GM18505 (cell line): ENCODE measurements at regions not wholly inside any gene's neighbourhood (a gene's known extent, or its start where the extent isn't known, plus 50 kb on each side); places are given as distances from the start of the nearest gene placed in this dataset.

Experiments
- ATAC-seq: cut with Tn5 transposase; IDR thresholded peaks from one replicate; pipeline ENCODE4 v1.9.1; 2021; ENCODE audit not compliant: unreplicated experiment
- POLR2A ChIP-seq: IDR thresholded peaks from 4 replicates; pipeline ENCODE4 v1.6.1; 2011; ENCODE audit warnings: borderline replicate concordance; ENCODE audit not compliant: insufficient read depth, insufficient read length; ENCODE audit errors: extremely low read depth

DNA sequence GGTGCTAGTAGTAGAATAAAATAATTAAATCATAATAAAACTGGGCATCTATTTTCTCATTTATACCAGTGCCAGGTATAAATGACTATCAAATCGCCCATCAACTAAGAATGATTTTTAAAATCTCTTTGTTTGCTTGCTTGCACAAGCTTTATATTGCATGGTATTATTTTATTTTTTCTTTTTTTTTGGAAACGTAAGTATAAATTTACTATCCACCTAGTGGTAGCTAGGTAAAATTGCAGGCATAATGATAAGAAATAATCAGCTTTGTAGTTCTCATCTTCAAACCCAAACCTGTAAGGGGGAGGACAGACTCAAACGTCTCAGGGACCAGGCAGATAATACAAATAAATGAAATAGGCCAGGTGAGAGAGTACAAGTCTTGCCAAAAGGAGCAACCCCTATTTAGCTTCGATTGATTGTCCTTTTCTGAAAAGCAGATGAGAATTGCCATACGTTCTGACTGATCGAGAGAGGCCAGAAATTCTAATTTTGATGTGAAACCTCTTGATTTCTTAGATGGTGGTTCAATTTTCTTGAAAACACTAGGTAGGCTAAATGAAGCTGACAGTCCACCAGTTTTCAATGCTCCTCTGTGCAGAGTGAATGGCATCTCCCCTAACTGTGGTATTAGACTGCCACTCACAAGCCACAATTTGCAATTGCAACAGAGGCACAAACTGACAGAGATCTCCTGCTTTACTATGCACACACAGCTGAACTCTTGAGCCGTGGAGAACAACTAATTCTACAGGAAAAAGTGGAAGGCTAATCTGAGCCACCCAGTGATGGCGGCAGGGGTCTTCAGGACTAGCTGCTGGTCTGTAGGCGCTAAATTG, 189.3 kb downstream of the DACT1 start:
- no peak for ATAC-seq
- no peak for TF ChIP-seq POLR2A

DNA sequence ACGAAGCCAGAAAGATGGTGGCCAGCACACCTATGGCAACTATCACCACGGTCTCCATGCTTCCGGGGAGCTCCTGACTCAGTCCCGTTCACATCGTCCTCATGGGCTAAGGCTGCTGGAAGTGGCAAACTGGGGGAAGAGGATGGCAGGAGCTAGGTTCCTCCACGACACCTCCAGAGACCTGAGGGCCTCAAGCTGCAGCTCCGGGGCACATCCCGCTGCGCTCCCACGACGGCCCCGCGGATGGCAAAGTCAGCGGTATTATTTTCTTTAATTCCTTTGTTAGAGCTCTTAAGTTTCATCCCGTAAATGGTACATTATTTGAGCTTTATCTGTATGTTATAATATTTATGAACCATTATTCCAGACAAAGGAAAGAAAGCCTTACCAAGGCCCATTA, 190.5 kb downstream of the DACT1 start:
- no peak for ATAC-seq
- no peak for TF ChIP-seq POLR2A

DNA sequence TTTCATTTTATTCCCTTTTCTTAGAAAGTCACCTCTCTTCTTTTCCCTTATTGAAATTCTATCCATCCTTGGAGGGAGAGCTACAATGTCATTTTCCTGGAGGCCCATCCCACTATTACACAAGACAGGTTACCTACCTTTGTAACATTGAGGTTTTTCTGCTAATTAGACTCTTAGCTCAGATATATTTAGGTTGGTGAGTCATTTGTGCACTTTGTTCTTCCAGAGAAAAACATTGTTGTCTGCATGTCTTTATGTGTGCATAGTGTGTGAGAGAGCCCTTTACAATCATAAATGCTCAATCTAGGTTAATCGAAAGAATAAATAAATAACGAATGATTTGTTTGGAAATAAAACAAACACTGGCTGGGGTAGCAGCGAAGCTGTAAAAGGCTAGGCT, 191.8 kb downstream of the DACT1 start:
- no peak for ATAC-seq
- TF ChIP-seq POLR2A = no peak

DNA sequence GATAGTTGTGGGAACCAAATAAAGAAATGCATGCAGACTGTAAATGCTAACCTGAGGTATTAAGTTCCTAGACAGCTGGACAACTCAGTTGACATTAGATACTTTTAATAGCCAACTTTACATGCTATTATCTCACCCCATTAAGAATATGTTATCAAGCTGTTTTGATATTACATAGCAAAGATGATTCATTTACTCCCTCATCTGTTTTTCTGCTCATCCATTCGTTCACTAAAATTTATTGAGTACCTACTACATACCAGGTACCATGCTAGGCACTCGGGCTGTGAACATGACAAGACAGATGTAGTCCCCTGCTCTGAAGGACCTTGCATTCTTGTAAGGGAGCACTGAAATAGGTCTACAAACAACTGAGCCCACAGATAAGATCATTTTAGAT, 192.4 kb downstream of the DACT1 start:
- ATAC-seq = no peak
- no peak for TF ChIP-seq POLR2A

DNA sequence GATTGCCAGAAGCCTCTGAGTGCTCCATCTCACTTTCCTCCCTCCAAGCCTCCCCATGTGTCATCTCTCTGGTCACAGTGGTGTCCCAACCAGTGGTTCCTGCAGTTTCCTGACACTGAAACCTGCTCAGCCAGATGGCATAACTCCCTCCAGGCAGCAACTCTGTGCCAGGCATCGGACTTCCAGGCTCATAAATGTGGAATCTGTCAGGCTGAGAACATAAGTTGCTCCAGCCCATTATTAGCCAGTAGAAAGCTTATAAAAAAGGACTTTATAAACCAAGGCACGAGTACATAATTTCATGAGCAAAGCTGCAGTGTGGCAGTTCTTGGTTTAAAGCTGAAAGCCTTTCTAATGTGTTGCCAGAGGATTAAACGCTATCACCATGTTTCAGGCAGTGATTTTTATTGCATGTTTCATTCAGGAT, 194.3 kb downstream of the DACT1 start:
- no peak for TF ChIP-seq POLR2A
- no peak for ATAC-seq

DNA sequence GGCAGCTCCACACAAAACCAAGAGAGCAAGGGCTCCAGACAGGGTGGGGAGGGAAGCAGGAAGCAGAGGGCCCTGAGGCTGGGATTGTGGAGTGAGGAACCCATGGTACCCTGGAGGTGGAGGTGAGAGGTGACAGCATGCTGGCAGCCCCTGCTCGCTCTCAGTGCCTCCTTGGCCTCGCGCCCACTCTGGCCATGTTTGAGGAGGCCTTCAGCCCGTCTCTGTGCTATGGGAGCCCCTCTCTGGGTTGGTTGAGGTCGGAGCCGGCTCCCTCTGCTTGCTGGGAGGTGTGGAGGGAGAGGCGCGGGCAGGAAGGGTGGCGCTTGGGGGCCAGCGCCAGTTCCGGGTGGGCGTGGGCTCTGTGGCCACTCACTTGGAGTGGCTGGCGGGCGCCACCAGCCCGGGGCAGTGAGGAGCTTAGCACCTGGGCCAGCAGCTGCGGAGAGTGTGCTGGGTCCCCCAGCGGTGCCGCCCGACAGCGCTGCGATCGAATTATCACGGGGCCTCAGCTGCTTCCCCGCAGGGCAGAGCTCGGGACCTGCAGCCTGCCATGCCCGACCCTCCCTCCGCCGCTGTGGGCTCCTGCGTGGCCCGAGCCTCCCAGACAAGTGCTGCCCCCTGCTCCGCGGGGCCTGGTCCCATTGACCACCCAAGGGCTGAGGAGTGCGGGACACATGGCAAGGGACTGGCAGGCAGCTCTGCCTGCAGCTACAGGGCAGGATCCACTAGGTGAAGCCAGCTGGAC, 196.0 kb downstream of the DACT1 start:
- no peak for TF ChIP-seq POLR2A
- ATAC-seq = no peak

DNA sequence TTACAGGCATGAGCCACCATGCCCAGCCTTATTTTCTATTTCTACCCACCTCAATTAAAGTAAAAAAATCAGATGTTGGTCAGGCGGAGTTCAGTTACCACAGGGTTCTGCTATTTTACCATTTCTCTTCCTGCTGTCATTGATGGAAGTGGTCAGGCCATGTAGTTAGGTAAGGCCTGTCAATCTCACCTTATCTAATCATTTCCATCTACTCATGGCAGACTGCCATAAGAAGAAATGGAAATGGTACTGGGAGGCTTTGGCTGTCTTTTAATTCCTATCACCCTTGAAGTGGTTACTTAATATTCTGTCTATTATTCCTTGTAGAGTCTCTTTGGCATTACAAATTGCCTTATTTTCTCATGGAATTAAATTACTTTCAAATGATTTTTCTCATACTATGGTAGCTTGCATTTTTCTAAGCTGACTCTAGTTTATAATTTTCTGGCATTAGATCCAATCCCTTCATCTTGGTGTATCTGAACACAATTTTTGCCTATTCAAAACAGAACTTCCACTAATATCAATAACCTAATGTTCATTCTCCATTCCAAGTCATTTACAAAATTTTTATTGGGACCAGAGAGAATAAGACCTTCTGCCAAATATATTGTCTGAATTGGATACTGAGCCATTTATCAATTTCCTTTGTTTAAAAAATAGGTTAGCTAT, 198.7 kb downstream of the DACT1 start:
- no peak for TF ChIP-seq POLR2A

DNA sequence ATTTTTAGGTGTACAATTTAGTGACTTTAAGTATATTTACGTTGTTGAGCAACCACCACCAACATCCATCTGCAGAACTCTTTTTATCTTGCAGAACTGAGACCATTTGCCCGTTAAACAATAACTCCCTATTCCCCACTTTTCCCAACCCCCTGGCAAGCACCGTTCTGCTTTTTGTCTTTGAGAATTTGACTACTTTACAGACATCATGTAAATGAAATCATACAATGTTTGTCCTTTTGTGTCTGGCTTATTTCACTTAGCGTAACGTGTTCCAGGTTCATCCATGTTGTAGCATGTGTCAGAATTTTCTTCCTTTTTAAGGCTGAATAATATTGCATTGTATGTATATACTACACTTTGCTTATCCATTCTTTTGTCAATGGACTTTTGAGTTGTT, 201.5 kb downstream of the DACT1 start:
- TF ChIP-seq POLR2A = no peak
- ATAC-seq = no peak

More for the DNA sequence above, 198.7 kb downstream of the DACT1 start:
- no peak for ATAC-seq

DNA sequence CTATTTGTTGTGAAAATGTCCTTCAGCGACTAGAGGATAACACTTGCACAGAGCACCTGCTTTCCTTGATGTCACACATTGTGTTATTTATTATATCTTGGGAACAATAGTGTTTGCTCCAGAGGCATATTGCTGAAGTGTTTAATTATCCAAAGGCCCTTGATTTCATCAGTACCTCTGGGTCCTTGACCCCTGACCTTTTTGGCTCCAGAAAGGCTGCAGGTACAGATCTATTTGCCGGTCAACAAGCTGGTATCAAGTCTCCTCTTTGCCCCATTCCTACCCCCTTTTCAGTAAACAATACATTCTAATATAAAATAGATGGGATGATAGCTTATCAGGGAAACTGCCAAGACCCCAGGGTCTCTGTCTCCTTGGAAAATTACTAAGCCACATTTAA, 206.8 kb downstream of the DACT1 start:
- ATAC-seq = no peak
- TF ChIP-seq POLR2A = no peak

DNA sequence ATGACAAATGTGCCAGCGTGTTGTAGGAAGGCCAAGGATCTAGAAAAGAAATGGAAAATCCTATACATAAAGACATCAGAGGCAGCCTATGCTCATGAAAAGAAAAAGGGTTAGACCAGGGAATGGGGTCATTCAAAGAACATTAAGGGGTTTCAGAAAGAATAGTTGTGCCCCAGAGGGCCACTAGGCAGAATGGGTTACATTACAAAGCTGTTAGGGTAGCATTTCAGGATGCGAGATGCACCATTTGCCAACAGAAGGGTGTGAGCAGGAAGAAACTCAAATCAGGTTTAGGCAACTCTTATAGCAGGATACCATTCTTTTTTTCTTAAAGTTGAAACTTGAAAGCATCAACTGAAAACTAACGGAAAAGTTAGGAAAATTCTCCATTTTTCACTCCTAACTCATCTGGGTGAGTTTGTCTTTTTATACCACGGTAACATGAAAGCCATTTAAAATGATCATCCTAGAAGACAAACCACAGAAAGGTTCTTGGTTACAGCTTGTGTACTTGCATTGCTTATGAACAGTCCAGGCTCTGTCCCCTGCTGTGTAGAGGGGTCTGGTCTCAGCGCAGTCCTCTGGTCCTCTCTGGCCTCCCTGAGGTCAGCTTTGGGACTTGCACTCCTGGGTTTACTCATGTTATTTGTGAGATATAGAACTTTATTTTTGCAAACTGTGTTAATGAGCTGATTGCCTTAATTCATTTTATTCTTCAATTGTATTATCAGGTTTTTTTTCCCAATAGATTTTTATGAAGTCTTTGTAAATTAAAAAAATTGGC, 209.1 kb downstream of the DACT1 start:
- no peak for ATAC-seq
- no peak for TF ChIP-seq POLR2A

DNA sequence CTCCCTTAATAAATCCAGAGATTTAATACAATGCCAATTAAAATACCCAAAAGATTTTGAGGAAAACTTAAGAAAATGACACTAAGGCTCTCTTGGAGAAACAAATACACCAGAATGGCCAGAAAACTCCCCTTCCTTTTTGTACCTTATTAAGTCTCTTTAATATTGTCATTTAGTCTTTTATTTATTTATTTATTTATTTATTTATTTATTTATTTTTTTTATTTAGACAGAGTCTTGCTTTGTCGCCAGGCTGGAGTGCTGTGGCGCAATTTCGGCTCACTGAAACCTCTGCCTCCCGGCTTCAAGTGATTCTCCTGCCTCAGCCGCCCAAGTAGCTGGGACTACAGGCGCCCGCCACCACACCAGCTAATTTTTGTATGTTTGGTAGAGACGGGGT, 210.6 kb downstream of the DACT1 start:
- TF ChIP-seq POLR2A = no peak
- no peak for ATAC-seq

DNA sequence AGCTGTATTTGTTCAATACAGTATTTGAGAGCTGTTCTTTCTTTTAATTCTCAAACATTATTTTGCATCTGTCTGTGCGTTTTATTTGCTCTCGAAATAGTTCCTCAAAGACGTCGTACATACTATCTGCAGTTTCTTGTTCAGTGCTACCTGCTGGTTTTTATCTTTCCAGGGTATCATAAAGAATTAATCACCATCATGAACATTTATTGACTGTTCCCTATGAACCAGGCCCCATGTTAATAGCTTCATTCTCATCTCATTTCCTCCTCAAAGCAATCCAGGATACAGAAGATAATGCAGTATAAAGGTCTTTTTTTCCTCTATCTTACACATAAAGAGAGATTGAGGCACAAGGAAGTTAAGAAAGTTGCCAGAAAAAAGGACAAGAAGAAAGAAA, 211.8 kb downstream of the DACT1 start:
- no peak for ATAC-seq

DNA sequence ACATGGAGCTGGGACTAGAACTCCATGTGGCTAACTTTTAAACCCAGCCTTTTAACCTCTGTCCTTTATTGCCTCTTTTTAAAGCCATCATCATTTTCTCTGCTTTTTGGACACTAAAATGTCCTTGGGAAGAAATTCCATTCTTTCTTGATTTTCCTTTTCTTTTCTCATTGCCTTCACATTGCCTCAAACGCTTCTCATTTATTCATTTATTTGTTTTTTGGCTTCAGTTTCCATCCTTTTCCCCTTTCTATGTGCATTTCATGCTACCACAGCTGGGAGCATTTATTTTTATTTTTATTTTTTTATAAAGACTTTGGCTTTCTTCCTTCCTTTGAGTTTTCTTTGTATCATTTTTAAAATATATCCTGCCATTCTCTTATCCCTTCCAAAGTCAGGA, 212.2 kb downstream of the DACT1 start:
- no peak for ATAC-seq
- no peak for TF ChIP-seq POLR2A

More for the DNA sequence above, 211.8 kb downstream of the DACT1 start:
- no peak for TF ChIP-seq POLR2A
